Osteoblast (primary cell): ENCODE measurements at regions not wholly inside any gene's neighbourhood (a gene's known extent, or its start where the extent isn't known, plus 50 kb on each side); places are given as distances from the start of the nearest gene placed in this dataset.

Source experiments
- DNase-seq: peaks from one replicate; pipeline ENCODE4 v3.0.0; 2011; ENCODE audit warnings: low spot score, mixed read lengths; ENCODE audit not compliant: insufficient read length; ENCODE audit errors: missing footprints
- H2AFZ ChIP-seq: 2 replicates; pipeline ENCODE4 v1.6.0; 2011; ENCODE audit warnings: mild to moderate bottlenecking, low read length
- H3K27ac ChIP-seq: 2 replicates; pipeline ENCODE4 v1.5.1; 2011; ENCODE audit warnings: mild to moderate bottlenecking, low read depth, low read length, moderate library complexity
- H3K27me3 ChIP-seq: 2 replicates; pipeline ENCODE4 v1.6.0; 2012; ENCODE audit warnings: mild to moderate bottlenecking, control low read depth, inconsistent platforms, low read length, moderate library complexity; ENCODE audit not compliant: insufficient read depth
- H3K36me3 ChIP-seq: 2 replicates; pipeline ENCODE4 v1.5.1; 2011; ENCODE audit warnings: mild to moderate bottlenecking, low read length, control low read depth, moderate library complexity; ENCODE audit not compliant: insufficient read depth
- H3K4me1 ChIP-seq: 2 replicates; pipeline ENCODE4 v1.5.1; 2011; ENCODE audit warnings: mild to moderate bottlenecking, low read length, control low read depth, moderate library complexity; ENCODE audit not compliant: insufficient read depth
- H3K4me2 ChIP-seq: 2 replicates; pipeline ENCODE4 v1.6.0; 2011; ENCODE audit warnings: mild to moderate bottlenecking, low read length; ENCODE audit not compliant: insufficient read depth
- H3K4me3 ChIP-seq: fragments of 200-600 bp; sonication (generic); 3 replicates; pipeline ENCODE4 v1.5.1; 2012; ENCODE audit warnings: mild to moderate bottlenecking, low read length, inconsistent platforms; ENCODE audit not compliant: insufficient read depth
- H3K79me2 ChIP-seq: 2 replicates; pipeline ENCODE4 v1.6.0; 2012; ENCODE audit warnings: mild to moderate bottlenecking, low read length, control low read depth, inconsistent platforms; ENCODE audit not compliant: insufficient read depth
- H3K9me3 ChIP-seq: 2 replicates; pipeline ENCODE4 v1.5.1; 2011; ENCODE audit warnings: low read depth, low read length, control low read depth
- H4K20me1 ChIP-seq: 2 replicates; pipeline ENCODE4 v1.6.0; 2012; ENCODE audit warnings: mild to moderate bottlenecking, low read length, control low read depth; ENCODE audit not compliant: insufficient read depth
- TF ChIP-seq, protein P1 (sequence below): IDR thresholded peaks from 2 replicates; pipeline ENCODE4 v1.5.1; 2011; ENCODE audit warnings: mild to moderate bottlenecking, low read depth, low read length, moderate library complexity; ENCODE audit errors: extremely low read depth

DNA sequence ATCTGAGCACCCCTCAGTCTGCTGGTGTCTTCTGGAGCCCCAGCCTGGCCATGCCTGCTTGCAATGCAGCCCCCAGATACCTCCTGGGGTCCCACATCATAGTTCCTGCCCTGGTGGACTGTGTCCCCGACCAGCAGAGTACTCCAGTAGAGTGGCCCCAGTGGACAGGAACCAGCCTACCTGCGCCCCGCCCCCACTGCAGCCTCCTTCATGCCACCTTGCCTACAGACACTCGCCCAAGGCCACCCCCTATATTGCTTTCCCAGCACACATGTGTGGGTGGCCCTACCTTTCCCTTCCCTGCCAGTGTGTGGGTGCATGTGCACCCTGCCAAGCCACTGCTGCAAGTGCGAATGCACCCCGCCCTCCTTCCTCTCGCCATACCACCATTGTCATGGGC lies 204.0 kb downstream of the EDN1 start:
- Histone ChIP-seq H3K4me1 (peaks cover 22% of the 10 kb centered on the region), H3K4me3 (no peak overlapping the region), H3K9me3 (no peaks in the 10 kb centered on the region), H2AFZ (no peak overlapping the region), H3K27ac (no peak overlapping the region), H3K27me3 (no peaks in the 10 kb centered on the region), H4K20me1 (no peaks in the 10 kb centered on the region), H3K4me2 (no peak overlapping the region), H3K36me3 (no peaks in the 10 kb centered on the region), H3K79me2 (no peaks in the 10 kb centered on the region)
- TF ChIP-seq, protein P1, sequence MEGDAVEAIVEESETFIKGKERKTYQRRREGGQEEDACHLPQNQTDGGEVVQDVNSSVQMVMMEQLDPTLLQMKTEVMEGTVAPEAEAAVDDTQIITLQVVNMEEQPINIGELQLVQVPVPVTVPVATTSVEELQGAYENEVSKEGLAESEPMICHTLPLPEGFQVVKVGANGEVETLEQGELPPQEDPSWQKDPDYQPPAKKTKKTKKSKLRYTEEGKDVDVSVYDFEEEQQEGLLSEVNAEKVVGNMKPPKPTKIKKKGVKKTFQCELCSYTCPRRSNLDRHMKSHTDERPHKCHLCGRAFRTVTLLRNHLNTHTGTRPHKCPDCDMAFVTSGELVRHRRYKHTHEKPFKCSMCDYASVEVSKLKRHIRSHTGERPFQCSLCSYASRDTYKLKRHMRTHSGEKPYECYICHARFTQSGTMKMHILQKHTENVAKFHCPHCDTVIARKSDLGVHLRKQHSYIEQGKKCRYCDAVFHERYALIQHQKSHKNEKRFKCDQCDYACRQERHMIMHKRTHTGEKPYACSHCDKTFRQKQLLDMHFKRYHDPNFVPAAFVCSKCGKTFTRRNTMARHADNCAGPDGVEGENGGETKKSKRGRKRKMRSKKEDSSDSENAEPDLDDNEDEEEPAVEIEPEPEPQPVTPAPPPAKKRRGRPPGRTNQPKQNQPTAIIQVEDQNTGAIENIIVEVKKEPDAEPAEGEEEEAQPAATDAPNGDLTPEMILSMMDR = no peak
- no peak for DNase-seq

DNA sequence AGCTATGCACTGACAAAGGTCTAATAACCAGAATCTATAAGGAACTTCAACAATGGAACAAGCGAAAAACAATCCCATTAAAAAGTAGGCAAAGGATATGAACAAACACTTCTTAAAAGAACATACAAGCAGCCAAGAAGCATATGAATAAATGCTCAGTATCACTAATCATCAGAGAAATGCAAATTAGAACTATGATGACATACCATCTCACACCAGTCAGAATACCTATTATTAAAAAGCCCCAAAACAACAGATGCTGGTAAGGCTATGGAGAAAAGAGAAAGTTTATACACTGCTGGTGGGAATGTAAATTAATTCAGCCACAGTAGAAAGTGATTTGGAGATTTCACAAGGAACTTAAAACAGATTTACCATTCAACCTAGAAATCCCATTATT lies 211.8 kb downstream of the EDN1 start:
- Histone ChIP-seq H4K20me1 (no peaks in the 10 kb centered on the region), H3K36me3 (no peaks in the 10 kb centered on the region), H3K79me2 (no peaks in the 10 kb centered on the region), H3K9me3 (no peaks in the 10 kb centered on the region), H3K4me2 (no peak overlapping the region), H3K27ac (no peak overlapping the region), H3K4me3 (no peak overlapping the region), H3K27me3 (no peaks in the 10 kb centered on the region), H2AFZ (no peak overlapping the region), H3K4me1 (no peaks in the 10 kb centered on the region)
- TF ChIP-seq, protein P1 = no peak
- DNase-seq = no peak

DNA sequence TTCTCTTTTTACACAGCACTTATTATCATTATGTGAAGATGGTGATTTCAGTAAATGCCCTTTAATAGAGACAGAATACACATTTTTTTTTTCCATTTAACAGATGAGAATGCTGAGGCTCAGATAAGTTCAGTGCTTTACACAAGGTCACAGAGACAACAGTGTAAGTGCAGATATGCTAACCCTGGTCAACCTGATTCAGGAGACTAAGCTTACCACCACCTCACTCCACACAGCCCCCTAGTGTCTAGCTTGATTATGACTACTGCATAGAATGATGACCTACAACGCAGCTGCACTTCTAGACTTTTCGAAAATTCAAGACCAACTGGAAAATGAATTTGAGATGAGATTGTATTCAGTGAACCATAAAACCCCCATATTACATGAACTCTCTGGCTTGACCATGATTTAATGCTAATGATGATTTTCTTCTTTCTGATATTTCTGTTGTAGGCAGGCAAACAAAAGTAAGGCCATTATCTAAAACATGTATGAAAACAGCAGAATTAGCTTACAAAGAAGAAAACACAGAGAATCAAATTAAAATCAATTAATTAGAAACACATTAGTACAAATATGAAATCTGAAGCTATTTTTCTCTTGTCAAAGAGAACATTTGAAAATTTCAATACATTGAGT lies 212.1 kb upstream of the PHACTR1 start:
- H3K79me2 ChIP-seq = no peaks in the 10 kb centered on the region
- H3K4me3 ChIP-seq = no peak overlapping the region
- H3K27me3 ChIP-seq = no peaks in the 10 kb centered on the region
- peaks cover 4% of the 10 kb centered on the region for H3K4me1 ChIP-seq
- H3K9me3 ChIP-seq = no peaks in the 10 kb centered on the region
- DNase-seq = peak; percentile 39
- TF ChIP-seq, protein P1 = peak; percentile 56
- no peak overlapping the region for H3K4me2 ChIP-seq
- H4K20me1 ChIP-seq = no peaks in the 10 kb centered on the region
- no peak overlapping the region for H3K27ac ChIP-seq
- no peaks in the 10 kb centered on the region for H3K36me3 ChIP-seq
- no peak overlapping the region for H2AFZ ChIP-seq

DNA sequence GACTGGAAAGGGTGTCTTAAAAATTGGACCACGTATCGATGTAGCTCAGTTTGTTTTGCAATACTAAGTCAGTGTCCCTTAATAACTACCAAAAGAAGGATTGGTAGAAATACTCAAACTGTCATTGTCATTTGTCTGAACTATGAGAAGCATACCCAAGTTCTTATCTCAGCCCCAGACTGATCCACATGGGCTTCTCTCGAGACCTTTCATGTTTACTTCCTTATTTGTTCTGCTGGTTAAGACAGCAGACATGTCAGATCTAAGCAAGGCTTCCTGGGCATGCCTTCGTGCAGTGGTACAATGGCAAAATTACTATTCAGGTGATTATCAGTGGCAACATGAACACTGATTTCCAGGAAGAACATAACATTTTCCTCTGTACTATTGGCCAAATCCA lies 211.1 kb upstream of the PHACTR1 start:
- Histone ChIP-seq H3K4me3 (no peak overlapping the region), H3K9me3 (no peaks in the 10 kb centered on the region), H3K27me3 (no peaks in the 10 kb centered on the region), H3K27ac (no peak overlapping the region), H3K4me1 (peaks cover 4% of the 10 kb centered on the region), H3K36me3 (no peaks in the 10 kb centered on the region), H3K4me2 (no peak overlapping the region), H2AFZ (no peak overlapping the region), H3K79me2 (no peaks in the 10 kb centered on the region), H4K20me1 (no peaks in the 10 kb centered on the region)
- DNase-seq = no peak
- TF ChIP-seq, protein P1 = no peak
